Left kidney (tissue), 1 donor: ENCODE measurements at regions not wholly inside any gene's neighbourhood (a gene's known extent, or its start where the extent isn't known, plus 50 kb on each side); places are given as distances from the start of the nearest gene placed in this dataset.

Experiments
- DNase-seq: peaks from one replicate; pipeline ENCODE4 v3.0.0-alpha.2; 2013

DNA sequence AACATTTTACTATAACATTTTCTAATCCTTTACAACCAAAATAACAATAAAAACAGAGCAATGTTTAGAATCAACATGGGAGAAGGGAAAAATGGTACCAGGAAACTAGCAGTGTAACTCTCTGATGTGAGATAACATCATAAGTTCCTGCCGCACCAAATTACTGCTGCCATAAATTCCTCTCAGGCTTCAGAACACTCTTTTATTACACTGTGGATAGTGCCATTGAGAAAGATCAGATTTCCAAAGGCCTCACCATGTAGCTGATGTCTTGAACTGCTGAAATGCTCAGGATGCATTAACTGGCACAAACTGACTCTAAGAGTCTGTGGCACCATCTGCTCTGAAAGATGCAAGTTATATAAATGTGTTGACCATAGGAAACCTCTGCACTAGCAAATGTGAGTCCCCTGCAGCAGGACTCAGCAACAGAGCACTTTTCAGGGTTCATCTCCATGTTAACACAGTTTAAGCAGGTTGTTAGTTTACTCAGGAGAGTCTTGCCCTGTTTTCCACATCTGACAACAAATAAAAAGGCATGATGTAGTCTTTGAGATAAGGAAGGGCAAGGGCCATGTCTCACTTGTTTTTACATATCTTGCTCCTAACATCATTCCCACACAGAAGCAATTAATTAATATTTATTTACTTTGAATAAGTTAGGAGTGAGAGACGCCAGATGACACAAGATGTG lies 218.1 kb downstream of the CETN3 start:
- peak; percentile 42 for DNase-seq

DNA sequence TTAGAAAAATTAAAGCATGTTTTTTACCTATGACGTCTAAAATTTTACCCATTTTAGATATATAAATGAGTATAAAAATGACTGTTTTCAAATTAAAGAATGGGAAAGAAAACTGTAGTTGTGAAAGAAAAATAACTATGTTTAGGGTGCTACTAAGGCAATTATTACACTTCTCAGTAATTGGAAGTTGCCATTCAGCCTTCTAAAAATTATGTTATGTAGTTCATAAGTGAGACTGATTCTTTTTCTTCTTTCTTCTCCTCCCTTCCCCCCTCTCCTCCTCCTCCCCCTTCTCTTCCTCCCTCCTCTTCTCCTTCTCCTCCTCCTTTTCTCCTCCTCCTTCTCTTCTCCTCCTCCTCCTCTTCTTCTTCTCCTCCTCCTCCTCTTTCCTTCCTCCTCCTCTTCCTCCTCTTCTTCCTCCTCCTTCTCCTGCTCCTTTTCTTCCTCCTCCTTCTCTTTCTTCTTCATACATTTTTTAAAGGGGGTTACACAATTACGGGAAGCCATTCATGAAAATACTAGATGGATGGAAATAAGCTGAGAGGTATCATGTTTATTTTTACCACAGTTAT lies 223.6 kb downstream of the CETN3 start:
- no peak for DNase-seq

DNA sequence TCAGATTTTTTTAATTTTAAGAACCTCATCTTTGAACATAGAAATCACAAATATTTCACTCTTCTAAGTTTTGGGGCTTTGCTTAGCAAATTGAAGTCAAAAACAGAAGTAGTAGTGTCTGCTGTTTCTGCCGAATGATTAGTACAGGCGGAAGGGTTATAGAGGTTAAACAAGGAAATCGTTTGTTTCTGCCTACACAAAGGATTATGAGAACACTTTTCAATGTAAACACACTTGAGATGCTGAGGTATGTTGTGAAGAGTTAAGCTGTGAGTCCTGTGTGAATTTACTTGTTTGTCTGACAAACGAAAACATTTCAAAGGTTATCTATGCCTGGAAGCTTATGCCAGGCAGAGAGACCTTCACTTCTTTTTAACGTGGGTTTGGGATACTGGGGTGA lies 224.8 kb downstream of the CETN3 start:
- no peak for DNase-seq

DNA sequence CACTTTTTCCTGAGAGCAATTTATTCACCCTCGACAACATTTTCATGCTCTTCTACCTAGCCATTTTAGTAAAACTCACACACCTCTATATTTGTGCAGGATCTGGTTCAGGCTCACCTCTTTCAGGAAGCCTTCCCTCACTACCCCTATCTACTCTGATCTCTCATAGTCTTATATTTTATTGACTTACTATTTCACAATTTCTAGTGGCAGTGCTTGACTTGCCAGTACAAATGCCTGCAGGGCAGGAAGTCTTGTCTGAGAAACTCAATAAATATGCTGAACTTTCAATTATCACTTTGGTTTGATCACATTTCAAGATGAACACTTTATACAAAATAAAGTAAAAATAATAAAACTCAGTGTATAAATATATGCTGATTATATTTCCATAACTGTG lies 226.8 kb downstream of the CETN3 start:
- DNase-seq: no peak

DNA sequence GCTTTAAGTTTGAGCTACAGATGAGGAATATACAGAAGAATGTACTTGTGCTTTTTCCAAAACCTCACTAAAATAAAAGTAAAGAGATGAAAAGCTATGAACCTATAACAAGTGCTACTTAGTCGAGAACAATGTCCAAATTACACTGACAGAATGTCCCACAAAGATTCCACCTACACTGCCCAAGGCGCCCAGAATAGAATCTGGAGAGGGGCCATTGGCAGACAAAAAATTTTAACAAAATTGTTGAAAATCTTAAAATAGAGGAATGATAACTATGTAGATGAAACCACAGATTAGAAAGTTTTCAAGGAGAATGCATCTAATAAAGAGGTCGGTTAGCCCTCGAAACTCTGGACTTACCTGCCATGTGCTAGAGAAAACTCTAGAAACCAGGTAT lies 235.3 kb downstream of the CETN3 start:
- DNase-seq: no peak

DNA sequence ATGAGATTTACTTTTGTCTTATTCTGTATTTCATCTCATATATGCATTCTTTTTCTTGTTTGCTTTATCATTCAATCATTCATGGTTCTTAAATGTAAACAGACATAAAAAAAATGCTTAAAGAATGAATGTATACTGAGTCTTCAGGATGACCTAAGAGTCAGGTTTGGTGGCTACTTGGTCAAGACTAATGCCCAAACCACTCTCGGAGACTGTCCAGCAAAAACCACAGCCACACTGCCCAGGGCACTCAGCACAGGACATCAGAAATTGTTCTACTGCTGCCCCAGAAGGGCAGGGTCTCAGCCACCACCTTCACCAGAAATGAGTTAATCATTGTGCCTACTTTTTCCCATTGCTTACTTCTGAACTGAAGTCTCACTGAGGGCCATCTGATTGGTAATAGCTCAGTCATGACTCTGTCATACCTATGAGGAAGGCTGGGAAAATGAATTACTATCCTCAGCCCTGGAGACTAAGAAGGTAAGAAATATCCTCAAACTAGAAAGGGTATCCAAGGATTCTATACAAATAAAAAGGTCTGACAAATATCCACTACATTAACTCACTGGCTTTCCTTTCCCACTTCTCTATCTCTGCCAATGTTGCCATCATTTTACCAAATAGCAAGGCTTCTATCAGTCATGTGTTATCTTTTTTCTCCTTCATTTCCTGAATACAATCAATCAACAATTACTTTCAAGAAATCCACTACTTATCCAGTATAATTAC lies 236.1 kb downstream of the CETN3 start:
- DNase-seq: no peak

DNA sequence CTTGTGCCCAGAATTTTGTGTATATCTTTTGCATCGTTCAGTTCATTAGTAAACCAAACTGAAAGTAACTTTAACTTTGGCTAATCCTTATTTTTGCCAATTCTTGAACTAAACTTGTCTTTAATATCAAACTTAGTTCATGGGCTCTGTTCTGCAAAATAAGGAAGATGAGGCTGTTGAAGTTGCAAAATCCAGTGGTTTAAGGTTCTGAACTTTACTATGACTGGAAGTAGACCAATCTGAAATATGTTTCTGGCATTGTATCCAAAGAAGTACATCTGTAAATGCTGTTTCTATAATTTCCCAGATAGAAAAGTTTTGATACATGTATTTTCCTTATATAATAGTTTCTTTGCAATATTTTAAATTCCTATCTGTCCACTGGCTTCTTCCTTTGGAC lies 238.1 kb downstream of the CETN3 start:
- no peak for DNase-seq

DNA sequence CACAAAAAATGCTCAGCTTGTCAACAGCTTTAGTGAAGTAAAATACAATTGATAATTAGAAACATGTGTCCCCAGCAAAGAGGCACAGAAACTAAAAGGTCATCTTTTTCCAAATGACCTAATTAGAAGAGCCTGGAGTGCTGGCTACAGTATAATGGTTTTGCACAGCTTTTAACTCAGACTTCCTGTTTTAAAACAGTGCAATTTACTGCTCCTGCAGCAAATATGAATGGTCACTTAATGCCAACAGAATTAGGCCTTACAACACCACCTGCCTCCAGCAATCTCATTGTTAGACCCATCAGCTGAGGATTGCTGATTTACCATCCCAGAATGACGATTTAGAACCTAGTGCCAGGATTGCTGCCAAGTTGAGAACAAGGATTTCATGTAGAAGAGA lies 239.3 kb downstream of the CETN3 start:
- no peak for DNase-seq

DNA sequence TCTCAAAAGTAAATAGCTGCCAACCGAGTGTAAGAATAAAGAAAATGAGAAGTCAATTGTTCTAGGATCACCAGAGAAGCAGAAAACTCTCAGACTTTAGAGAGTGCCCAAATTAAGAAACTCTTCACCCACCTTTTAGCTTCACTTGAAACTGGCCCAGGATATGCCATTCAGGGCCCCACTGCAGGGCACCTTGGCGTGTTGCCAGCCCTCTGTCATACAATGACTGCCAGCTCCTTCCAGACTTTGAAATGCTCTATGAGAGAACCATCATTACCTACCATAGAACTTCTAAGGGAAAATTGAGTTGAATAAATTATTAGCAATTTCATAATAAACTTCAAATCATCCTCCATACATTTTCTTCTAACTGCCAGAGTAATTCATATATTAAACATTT lies 240.5 kb downstream of the CETN3 start:
- DNase-seq: no peak

DNA sequence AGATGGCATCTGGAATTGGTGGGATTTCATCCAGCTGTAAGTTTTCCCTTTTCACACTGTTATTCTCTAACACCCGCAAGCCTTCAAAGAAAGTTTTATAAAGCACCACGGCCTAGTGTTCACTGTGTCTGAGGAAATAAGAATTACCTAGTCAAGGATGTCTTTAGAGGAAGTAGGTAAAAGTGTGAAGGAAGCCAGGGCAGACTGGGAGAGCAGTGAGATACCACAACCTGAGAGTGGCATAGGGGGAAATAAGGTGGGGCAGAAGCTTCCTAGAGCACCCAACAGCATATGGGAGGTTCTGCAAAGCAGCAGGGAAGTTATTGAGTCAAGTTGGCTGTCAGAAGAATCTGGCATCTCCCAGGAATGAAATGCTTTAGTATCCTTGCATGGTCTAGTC lies 241.2 kb downstream of the CETN3 start:
- DNase-seq: no peak

DNA sequence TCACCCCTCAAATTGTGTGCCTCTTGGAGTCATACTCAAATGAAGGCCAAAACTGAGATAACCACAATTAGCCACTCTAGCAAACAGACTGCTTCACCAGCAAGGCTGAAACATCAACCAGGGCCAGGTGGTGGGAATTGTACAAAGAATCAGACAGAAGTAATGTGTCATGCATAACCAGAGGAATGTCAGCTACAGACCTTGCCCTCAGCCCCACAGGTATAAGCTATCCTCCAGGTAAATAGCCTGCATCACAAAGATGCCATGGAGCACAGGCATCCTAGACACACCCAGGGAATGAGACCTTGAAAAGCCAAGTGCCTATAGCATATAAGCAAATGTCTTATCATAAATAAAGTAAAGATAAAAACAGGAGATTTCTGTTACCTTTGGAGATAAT lies 242.7 kb downstream of the CETN3 start:
- DNase-seq: no peak

DNA sequence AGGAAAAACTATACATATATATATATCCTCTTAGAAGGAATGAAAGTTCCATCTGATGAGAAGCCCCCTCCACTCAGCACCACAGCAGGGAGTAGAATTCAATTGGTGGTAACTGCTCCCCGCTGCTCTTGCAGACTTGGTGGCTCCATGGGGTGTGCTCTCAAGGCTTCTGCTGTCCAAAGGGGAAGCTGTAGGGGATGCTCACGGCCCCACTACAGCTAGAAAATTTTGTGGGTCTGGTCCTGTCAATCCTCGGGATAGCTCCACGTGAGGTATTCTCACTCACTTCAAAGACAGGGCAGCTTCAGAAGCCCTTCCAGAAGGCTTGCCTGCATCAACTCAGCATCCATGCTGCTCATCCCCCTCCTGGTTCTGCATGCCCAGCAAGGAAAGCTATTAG lies 247.2 kb downstream of the CETN3 start:
- DNase-seq: no peak

DNA sequence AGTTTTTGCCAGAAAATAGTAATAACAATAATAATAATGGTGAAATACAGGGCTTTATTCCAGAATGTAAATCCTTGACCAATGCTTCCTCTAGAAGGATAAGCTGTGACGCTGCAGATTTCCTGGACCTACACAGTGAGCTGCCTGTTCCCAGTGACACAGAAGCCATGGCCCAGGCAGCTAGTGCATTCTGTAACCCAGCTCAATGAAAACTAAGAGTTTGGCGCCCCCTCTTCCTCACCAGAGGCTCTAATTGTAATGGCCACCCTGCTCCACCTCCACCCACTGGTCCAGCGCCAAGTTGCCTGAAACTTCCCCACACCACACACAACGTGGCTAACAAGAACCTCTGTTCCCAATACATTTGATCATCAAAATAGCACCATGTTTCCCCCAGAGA lies 248.1 kb downstream of the CETN3 start:
- DNase-seq: peak; percentile 8

DNA sequence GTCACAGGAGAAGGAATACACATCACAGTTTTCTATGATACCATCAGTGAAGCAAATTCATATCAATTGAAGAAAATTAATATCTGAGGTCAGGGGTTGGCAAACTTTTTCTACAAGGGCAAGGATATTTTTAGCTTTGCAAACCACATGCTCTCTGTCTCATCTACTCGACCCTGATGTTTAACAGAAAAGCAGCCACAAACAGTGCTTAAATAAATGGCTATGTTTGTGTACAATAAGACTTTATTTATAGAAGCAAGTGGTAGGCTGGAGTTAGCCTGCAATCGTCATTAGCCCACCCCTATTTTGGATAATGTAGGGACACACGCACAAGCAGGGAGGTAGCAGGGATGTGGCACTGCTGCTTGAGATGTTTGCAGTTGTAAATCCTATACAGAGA lies 251.4 kb downstream of the CETN3 start:
- no peak for DNase-seq

DNA sequence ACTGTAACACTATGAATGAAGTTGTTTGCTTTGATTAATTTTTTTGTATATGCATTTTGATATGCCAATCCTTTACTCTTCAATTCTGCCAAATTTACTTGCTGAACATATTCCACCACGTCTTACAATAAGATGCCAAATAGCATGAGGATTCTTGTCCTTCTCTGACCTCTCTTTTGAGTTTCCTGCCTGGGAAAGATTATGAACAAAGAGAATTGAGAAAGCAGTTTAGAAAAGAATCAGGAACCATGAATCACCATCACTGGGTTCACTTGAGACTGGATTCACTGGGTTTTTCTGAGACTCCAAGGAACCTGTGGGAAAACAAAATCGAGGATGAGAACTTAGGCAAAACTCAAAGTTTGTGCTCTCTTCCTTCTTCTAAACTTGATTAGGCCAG lies 256.5 kb downstream of the CETN3 start:
- no peak for DNase-seq

DNA sequence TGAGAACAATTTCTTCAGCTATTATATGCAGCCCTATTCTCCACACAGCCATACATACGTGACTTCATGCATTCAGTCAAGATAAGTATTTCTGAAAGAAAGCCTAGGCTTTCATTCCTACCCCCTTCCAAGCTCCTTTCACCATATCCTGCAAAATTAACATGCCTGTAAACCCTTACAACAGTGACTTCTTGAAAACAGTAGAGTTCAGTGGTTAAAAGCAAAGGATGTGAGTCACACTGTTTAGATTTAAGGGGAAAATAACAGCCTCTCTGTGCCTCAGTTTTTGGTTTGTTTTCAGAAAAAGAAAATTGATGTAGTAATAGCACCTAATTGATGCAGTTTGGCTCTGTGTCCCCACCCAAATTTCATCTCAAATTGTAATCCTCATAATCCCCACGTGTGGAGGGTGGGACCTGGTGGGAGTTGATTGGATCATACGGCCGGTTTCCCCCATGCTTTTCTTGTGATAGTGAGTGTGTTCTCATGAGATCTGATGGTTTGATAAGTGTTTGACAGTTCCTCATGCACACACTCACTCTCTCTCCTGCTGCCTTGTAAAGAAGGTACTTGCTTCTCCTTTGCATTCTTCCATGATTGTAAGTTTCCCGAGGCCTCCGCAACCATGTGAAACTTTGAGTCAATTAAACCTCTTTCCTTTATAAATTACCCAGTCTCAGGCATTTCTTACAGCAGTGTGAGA lies 264.8 kb downstream of the CETN3 start:
- no peak for DNase-seq

DNA sequence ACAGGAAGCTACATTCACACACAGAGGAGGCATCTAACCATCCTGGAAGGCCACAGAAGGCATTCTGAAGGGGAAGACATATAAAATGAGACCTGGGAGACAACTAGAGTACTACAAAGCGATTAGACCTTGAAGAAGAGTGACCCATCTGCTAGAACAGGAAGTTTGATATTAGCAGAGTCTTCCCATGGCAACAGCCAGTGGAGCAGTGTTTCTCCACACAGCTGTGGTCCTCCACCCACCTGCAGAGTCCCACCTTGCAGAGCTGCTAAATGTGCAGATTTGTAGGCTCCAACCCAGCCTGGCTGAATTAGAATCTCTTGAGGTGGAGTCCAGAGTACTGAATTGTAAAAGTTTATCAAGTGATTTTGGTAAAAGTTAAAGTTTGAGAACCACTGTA lies 267.0 kb downstream of the CETN3 start:
- DNase-seq: no peak

DNA sequence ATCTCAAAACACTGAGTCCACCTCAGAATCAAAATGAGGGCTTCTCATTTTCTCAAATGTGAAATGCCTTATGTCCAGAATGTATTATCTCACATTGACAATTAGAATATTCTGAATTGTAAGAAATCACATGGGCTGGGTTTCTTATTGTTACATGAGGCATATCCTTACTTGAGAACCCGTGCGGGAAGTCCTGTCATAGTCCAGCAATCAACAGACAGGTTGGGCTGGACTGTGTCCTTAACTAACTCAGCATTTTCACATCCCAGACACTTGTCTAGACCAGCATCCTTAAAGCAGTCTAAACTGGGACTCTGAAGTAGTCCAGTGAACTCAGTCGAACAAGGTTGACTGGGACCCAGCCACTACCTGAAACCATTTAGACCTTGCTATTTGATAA lies 267.6 kb downstream of the CETN3 start:
- DNase-seq: no peak

DNA sequence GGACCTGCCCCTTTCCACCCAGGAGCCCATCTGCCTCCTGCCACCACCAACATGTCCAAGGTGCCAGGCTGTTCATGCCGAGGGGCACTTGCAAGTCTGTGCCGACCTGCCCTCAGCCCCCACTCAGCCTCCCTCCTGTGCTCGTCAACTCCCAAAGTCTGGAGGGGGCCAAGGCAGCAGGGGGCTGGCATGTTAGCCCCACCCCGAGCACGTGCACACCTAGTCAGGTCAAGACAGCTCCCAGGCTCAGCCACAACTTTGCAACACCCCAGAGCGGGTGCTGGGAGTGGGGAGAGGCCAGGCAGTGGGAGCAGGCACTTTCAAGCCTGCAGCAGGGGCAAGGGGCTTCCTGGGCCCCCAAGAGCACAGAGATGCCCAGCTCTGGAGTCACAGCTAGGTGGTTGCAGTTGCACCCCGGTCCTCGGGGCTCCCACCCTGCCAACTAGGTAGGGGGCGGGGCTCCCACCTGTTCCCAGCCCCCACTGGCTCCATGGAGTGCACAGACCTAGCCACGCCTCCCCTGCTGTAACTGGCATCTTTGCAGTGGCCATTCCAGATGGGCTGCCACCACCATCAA lies 272.5 kb downstream of the CETN3 start:
- DNase-seq: no peak

DNA sequence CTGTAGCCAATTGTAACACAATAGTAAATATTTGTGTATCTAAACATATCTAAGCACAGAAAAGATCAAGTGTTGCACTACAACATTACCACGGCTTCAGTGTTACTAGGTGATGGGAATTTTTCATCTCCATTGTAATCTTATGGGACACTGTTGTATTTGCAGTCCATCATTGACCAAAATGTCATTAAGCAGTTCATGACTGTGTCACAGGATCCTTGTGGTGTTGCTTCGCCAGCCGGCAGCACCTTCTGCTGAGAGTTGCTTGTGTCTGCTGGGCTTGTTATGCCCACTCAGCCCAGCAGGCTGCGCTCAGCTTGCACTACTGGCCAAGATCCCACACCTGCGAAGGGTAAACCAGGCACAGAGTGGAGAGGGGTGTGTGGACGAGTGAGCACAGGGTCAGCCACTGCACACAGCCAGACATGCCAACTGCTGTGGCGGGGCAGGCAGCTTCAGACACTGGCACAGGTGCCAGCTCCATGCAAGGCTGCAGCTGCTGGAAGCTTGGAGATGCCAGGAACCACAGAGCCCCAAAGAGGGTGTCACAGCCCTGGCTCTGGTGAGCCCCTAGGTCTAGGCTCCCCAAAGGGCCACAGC lies 273.7 kb downstream of the CETN3 start:
- no peak for DNase-seq

DNA sequence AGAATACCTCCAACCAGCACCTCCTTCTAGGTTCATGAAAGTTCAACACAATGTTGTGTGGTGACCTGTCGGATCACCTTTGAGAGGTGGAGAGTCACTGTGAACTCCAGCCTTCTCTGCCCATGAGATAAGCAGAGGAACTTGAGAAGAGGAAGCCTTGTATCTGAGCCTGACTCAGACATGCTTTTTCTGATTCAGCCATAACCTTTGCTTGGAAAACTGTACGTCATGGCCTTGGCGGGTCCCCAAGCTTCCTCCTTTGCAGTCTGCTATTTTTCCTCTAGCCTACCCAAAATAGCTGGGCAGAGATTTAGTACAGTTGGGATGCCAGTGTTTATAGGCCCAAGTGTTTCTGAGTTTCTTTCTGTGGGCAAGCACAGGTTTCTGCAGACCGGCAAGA lies 274.7 kb downstream of the CETN3 start:
- no peak for DNase-seq

DNA sequence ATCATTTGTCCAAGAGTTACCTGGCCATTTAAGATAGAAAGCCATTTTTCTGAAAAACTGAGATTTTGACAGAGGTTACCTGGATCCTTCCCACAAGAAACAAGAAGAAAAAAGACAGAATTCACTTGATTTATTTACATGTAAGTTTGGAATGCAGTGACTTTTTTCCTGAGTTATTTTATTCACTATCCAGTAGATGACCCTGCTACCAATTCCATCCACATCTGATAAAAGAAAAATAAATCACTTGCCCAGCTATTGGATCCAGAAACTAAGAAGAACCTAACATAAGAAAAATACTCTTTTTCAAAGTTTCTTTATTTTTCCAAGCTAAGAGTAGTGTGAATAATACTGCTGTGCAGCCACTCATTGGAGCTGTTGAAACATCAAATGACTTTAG lies 275.2 kb downstream of the CETN3 start:
- no peak for DNase-seq
